Astrocyte (in vitro differentiated cells and primary cell): ENCODE measurements at regions not wholly inside any gene's neighbourhood (a gene's known extent, or its start where the extent isn't known, plus 50 kb on each side); places are given as distances from the start of the nearest gene placed in this dataset.

Experiments used
- DNase-seq: peaks from one replicate; pipeline ENCODE4 v3.0.0-alpha.2; 2010; ENCODE audit warnings: low read depth
- FAIRE-seq: peaks from 2 replicates; lab custom pipeline; 2011; peaks lifted over from hg19 to GRCh38; lab: Jason Lieb, UNC
- H2AFZ ChIP-seq: 2 replicates; pipeline ENCODE4 v1.6.0; 2012; ENCODE audit warnings: low read depth, low read length, inconsistent platforms
- H3K27ac ChIP-seq: 2 replicates; pipeline ENCODE4 v1.5.1; 2011; ENCODE audit warnings: low read depth, low read length, inconsistent platforms
- H3K27me3 ChIP-seq: 2 replicates; pipeline ENCODE4 v1.6.0; 2011; ENCODE audit warnings: low read length, inconsistent platforms; ENCODE audit not compliant: insufficient read depth
- H3K36me3 ChIP-seq: 2 replicates; pipeline ENCODE4 v1.5.1; 2011; ENCODE audit warnings: low read length, inconsistent platforms; ENCODE audit not compliant: insufficient read depth
- H3K4me1 ChIP-seq: 2 replicates; pipeline ENCODE4 v1.5.1; 2011; ENCODE audit warnings: low read length, inconsistent platforms; ENCODE audit not compliant: insufficient read depth
- H3K4me2 ChIP-seq: 2 replicates; pipeline ENCODE4 v1.6.0; 2012; ENCODE audit warnings: low read length, inconsistent platforms
- H3K4me3 ChIP-seq: 2 replicates; pipeline ENCODE4 v1.5.1; 2011; ENCODE audit warnings: low read depth, mild to moderate bottlenecking, low read length, inconsistent platforms; ENCODE audit not compliant: insufficient read depth
- H3K79me2 ChIP-seq: 2 replicates; pipeline ENCODE4 v1.6.0; 2012; ENCODE audit warnings: mild to moderate bottlenecking, low read length, inconsistent platforms; ENCODE audit not compliant: insufficient read depth
- H3K9ac ChIP-seq: 2 replicates; pipeline ENCODE4 v1.6.0; 2012; ENCODE audit warnings: mild to moderate bottlenecking, low read length, inconsistent platforms
- H3K9me3 ChIP-seq: 2 replicates; pipeline ENCODE4 v1.5.1; 2012; ENCODE audit warnings: low read depth, mild to moderate bottlenecking, low read length, inconsistent platforms; ENCODE audit not compliant: insufficient read depth
- H4K20me1 ChIP-seq: 2 replicates; pipeline ENCODE4 v1.6.0; 2012; ENCODE audit warnings: low read length, inconsistent platforms; ENCODE audit not compliant: insufficient read depth
- H3K27ac Mint-ChIP-seq: one replicate; pipeline ENCODE4 v1.8.0; 2021; ENCODE audit warnings: mild to moderate bottlenecking, mixed read lengths; ENCODE audit not compliant: unreplicated experiment
- H3K27me3 Mint-ChIP-seq: one replicate; pipeline ENCODE4 v1.8.0; 2021; ENCODE audit warnings: low read depth, mixed read lengths; ENCODE audit not compliant: unreplicated experiment
- H3K36me3 Mint-ChIP-seq: one replicate; pipeline ENCODE4 v1.8.0; 2021; ENCODE audit warnings: low read depth, mixed read lengths; ENCODE audit not compliant: unreplicated experiment
- H3K4me1 Mint-ChIP-seq: one replicate; pipeline ENCODE4 v1.8.0; 2021; ENCODE audit warnings: low read depth, mixed read lengths; ENCODE audit not compliant: unreplicated experiment
- H3K4me3 Mint-ChIP-seq: one replicate; pipeline ENCODE4 v1.8.0; 2021; ENCODE audit warnings: mild to moderate bottlenecking, moderate library complexity, mixed read lengths; ENCODE audit not compliant: unreplicated experiment
- H3K9me3 Mint-ChIP-seq: one replicate; pipeline ENCODE4 v1.8.0; 2021; ENCODE audit warnings: mild to moderate bottlenecking, mixed read lengths; ENCODE audit not compliant: unreplicated experiment
- CTCF ChIP-seq: IDR thresholded peaks from 2 replicates; pipeline ENCODE4 v1.5.1; 2011; ENCODE audit warnings: low read depth, mild to moderate bottlenecking, inconsistent platforms, low read length, moderate library complexity; ENCODE audit not compliant: insufficient read depth
- EZH2 ChIP-seq: IDR thresholded peaks from 2 replicates; pipeline ENCODE4 v1.6.1; 2012; ENCODE audit warnings: mild to moderate bottlenecking, low read length, inconsistent platforms; ENCODE audit not compliant: insufficient read depth

- Histone ChIP-seq H3K79me2 (no peaks in the 10 kb centered on the region), H3K9ac (no peak overlapping the region), H3K27ac (no peak overlapping the region), H3K27me3 (no peaks in the 10 kb centered on the region), H2AFZ (no peak overlapping the region), H3K4me1 (no peaks in the 10 kb centered on the region), H3K4me2 (no peak overlapping the region), H4K20me1 (no peaks in the 10 kb centered on the region), H3K36me3 (no peaks in the 10 kb centered on the region), H3K4me3 (no peak overlapping the region), H3K9me3 (no peaks in the 10 kb centered on the region)
- H3K4me1 Mint-ChIP-seq, result no peaks in the 10 kb centered on the region
- no peaks in the 10 kb centered on the region for H3K9me3 Mint-ChIP-seq
- H3K4me3 Mint-ChIP-seq, result no peak overlapping the region
- FAIRE-seq (no peak), DNase-seq (no peak)
- no peaks in the 10 kb centered on the region for H3K27me3 Mint-ChIP-seq
- H3K27ac Mint-ChIP-seq, result no peak overlapping the region
- H3K36me3 Mint-ChIP-seq, result no peaks in the 10 kb centered on the region
- TF ChIP-seq EZH2, result no peak
- TF ChIP-seq CTCF, result no peak
Measured at GRCh38 chr6:22807261-22807660, 237.9 kb downstream of the HDGFL1 start.

GRCh38 chr6:22807818-22808217, 238.5 kb downstream of the HDGFL1 start:
- Mint-ChIP-seq H3K4me1 (no peaks in the 10 kb centered on the region), H3K4me3 (no peak overlapping the region), H3K9me3 (no peaks in the 10 kb centered on the region), H3K36me3 (no peaks in the 10 kb centered on the region), H3K27ac (no peak overlapping the region), H3K27me3 (no peaks in the 10 kb centered on the region)
- Histone ChIP-seq H3K9ac (no peak overlapping the region), H3K36me3 (no peaks in the 10 kb centered on the region), H2AFZ (no peak overlapping the region), H4K20me1 (no peaks in the 10 kb centered on the region), H3K4me2 (no peak overlapping the region), H3K27me3 (no peaks in the 10 kb centered on the region), H3K4me3 (no peak overlapping the region), H3K79me2 (no peaks in the 10 kb centered on the region), H3K4me1 (no peaks in the 10 kb centered on the region), H3K9me3 (no peaks in the 10 kb centered on the region), H3K27ac (no peak overlapping the region)
- TF ChIP-seq EZH2 (no peak), CTCF (no peak)
- FAIRE-seq (no peak), DNase-seq (no peak)

- H3K4me1 Mint-ChIP-seq, result no peaks in the 10 kb centered on the region
- Histone ChIP-seq H3K4me3 (no peak overlapping the region), H3K9ac (no peak overlapping the region), H3K27ac (no peak overlapping the region), H3K36me3 (no peaks in the 10 kb centered on the region), H2AFZ (no peak overlapping the region), H3K4me2 (no peak overlapping the region), H4K20me1 (no peaks in the 10 kb centered on the region), H3K4me1 (no peaks in the 10 kb centered on the region), H3K9me3 (no peaks in the 10 kb centered on the region), H3K27me3 (no peaks in the 10 kb centered on the region), H3K79me2 (no peaks in the 10 kb centered on the region)
- no peak overlapping the region for H3K27ac Mint-ChIP-seq
- H3K36me3 Mint-ChIP-seq, result no peaks in the 10 kb centered on the region
- no peaks in the 10 kb centered on the region for H3K27me3 Mint-ChIP-seq
- H3K9me3 Mint-ChIP-seq, result no peaks in the 10 kb centered on the region
- H3K4me3 Mint-ChIP-seq, result no peak overlapping the region
- peak; percentile 52 for FAIRE-seq
- DNase-seq, result no peak
- TF ChIP-seq EZH2 (no peak), CTCF (no peak)
Measured at GRCh38 chr6:22808466-22808865, 239.1 kb downstream of the HDGFL1 start.
